ENCODE measurements at regions not wholly inside any gene's neighbourhood (a gene's known extent, or its start where the extent isn't known, plus 50 kb on each side); places are given as distances from the start of the nearest gene placed in this dataset.

GRCh38 chr9:118594428-118594827 lies 774.8 kb downstream of the BRINP1 start:
- DNase-seq, result no peak
- no peaks in the 10 kb centered on the region for H3K27me3 Mint-ChIP-seq (ENCODE audit: low read depth in 2 of 2)
- no peaks in the 10 kb centered on the region for H3K36me3 ChIP-seq (ENCODE audit: control insufficient read depth, insufficient read depth, low read length)
- H3K4me1 Mint-ChIP-seq, result no peaks in the 10 kb centered on the region
- H3K36me3 Mint-ChIP-seq, result no peaks in the 10 kb centered on the region
- no peak for TF ChIP-seq CTCF (IDR thresholded peaks at IDR 0.05)
- H3K27me3 ChIP-seq (ENCODE audit: control insufficient read depth, insufficient read depth, low read length), result no peaks in the 10 kb centered on the region
- no peak overlapping the region for H3K27ac Mint-ChIP-seq
- no peak overlapping the region for H3K27ac ChIP-seq (ENCODE audit: low read length)
- 90% methylated on average over 6 of the region's 6 CpGs for WGBS (ENCODE audit: insufficient coverage)
- no peaks in the 10 kb centered on the region for H3K4me1 ChIP-seq (ENCODE audit: control insufficient read depth, insufficient read depth, low read length)
- H3K9me3 Mint-ChIP-seq, result peaks cover 0 to 10% of the 10 kb centered on the region in 2 donors
- ATAC-seq, result no peak
- no peak overlapping the region for H3K4me3 ChIP-seq (ENCODE audit: low read length)
- intact Hi-C loops (cut with micrococcal nuclease), result no loop called here
- H3K9me3 ChIP-seq (ENCODE audit: control insufficient read depth, insufficient read depth, low read length), result no peaks in the 10 kb centered on the region
- no peak overlapping the region for H3K4me3 Mint-ChIP-seq

GRCh38 chr9:118595719-118596305 lies 773.4 kb downstream of the BRINP1 start:
- no peaks in the 10 kb centered on the region for H3K27me3 Mint-ChIP-seq (ENCODE audit: low read depth in 2 of 2)
- ATAC-seq, result no peak
- TF ChIP-seq CTCF (IDR thresholded peaks at IDR 0.05), result no peak
- Histone ChIP-seq H3K36me3 (ENCODE audit: control insufficient read depth, insufficient read depth, low read length) (no peaks in the 10 kb centered on the region), H3K9me3 (ENCODE audit: control insufficient read depth, insufficient read depth, low read length) (no peaks in the 10 kb centered on the region), H3K4me1 (ENCODE audit: control insufficient read depth, insufficient read depth, low read length) (no peaks in the 10 kb centered on the region), H3K4me3 (ENCODE audit: low read length) (no peak overlapping the region), H3K27ac (ENCODE audit: low read length) (no peak overlapping the region), H3K27me3 (ENCODE audit: control insufficient read depth, insufficient read depth, low read length) (no peaks in the 10 kb centered on the region)
- H3K4me3 Mint-ChIP-seq, result no peak overlapping the region
- no peak for DNase-seq
- peaks cover 0 to 10% of the 10 kb centered on the region in 2 donors for H3K9me3 Mint-ChIP-seq
- no peaks in the 10 kb centered on the region for H3K4me1 Mint-ChIP-seq
- no peaks in the 10 kb centered on the region for H3K36me3 Mint-ChIP-seq
- intact Hi-C loops (cut with micrococcal nuclease), result no loop called here
- WGBS (ENCODE audit: insufficient coverage), result 38% methylated on average over 3 of the region's 3 CpGs
- no peak overlapping the region for H3K27ac Mint-ChIP-seq

- ATAC-seq (no peak), DNase-seq (no peak)
- Histone ChIP-seq H3K27ac (ENCODE audit: low read length) (no peak overlapping the region), H3K27me3 (ENCODE audit: control insufficient read depth, insufficient read depth, low read length) (no peaks in the 10 kb centered on the region), H3K4me1 (ENCODE audit: control insufficient read depth, insufficient read depth, low read length) (no peaks in the 10 kb centered on the region), H3K9me3 (ENCODE audit: control insufficient read depth, insufficient read depth, low read length) (no peaks in the 10 kb centered on the region), H3K36me3 (ENCODE audit: control insufficient read depth, insufficient read depth, low read length) (no peaks in the 10 kb centered on the region), H3K4me3 (ENCODE audit: low read length) (no peak overlapping the region)
- Mint-ChIP-seq H3K4me3 (no peak overlapping the region), H3K9me3 (peaks cover 0 to 10% of the 10 kb centered on the region in 2 donors), H3K27me3 (ENCODE audit: low read depth in 2 of 2) (no peaks in the 10 kb centered on the region), H3K27ac (no peak overlapping the region), H3K4me1 (no peaks in the 10 kb centered on the region), H3K36me3 (no peaks in the 10 kb centered on the region)
- intact Hi-C loops (cut with micrococcal nuclease), result no loop called here
- TF ChIP-seq CTCF (IDR thresholded peaks at IDR 0.05), result no peak
- WGBS (ENCODE audit: insufficient coverage), result 61% methylated on average over 5 of the region's 5 CpGs
Observed at GRCh38 chr9:118596374-118597015, 772.7 kb downstream of the BRINP1 start.

GRCh38 chr9:118606668-118607067 lies 762.6 kb downstream of the BRINP1 start:
- Mint-ChIP-seq H3K36me3 (no peaks in the 10 kb centered on the region), H3K9me3 (peaks cover 5 to 6% of the 10 kb centered on the region in 2 donors), H3K4me1 (no peaks in the 10 kb centered on the region), H3K4me3 (no peak overlapping the region), H3K27ac (no peak overlapping the region), H3K27me3 (ENCODE audit: low read depth in 2 of 2) (no peaks in the 10 kb centered on the region)
- no peak for TF ChIP-seq CTCF (IDR thresholded peaks at IDR 0.05)
- DNase-seq (no peak), ATAC-seq (no peak)
- H3K27me3 ChIP-seq (ENCODE audit: control insufficient read depth, insufficient read depth, low read length), result no peaks in the 10 kb centered on the region
- H3K4me1 ChIP-seq (ENCODE audit: control insufficient read depth, insufficient read depth, low read length), result no peaks in the 10 kb centered on the region
- no peak overlapping the region for H3K27ac ChIP-seq (ENCODE audit: low read length)
- no peak overlapping the region for H3K4me3 ChIP-seq (ENCODE audit: low read length)
- H3K9me3 ChIP-seq (ENCODE audit: control insufficient read depth, insufficient read depth, low read length), result no peaks in the 10 kb centered on the region
- intact Hi-C loops (cut with micrococcal nuclease), result no loop called here
- WGBS (ENCODE audit: insufficient coverage), result no CpG with 5 or more reads among the region's 2 CpGs
- no peaks in the 10 kb centered on the region for H3K36me3 ChIP-seq (ENCODE audit: control insufficient read depth, insufficient read depth, low read length)

Measured in natural killer cell (primary cell).